GM21576 (cell line): ENCODE measurements at regions not wholly inside any gene's neighbourhood (a gene's known extent, or its start where the extent isn't known, plus 50 kb on each side); places are given as distances from the start of the nearest gene placed in this dataset.

Source experiments
- ATAC-seq: cut with Tn5 transposase; IDR thresholded peaks from one replicate; pipeline ENCODE4 v1.9.1; 2021; ENCODE audit warnings: mild to moderate bottlenecking, moderate library complexity; ENCODE audit not compliant: unreplicated experiment

DNA sequence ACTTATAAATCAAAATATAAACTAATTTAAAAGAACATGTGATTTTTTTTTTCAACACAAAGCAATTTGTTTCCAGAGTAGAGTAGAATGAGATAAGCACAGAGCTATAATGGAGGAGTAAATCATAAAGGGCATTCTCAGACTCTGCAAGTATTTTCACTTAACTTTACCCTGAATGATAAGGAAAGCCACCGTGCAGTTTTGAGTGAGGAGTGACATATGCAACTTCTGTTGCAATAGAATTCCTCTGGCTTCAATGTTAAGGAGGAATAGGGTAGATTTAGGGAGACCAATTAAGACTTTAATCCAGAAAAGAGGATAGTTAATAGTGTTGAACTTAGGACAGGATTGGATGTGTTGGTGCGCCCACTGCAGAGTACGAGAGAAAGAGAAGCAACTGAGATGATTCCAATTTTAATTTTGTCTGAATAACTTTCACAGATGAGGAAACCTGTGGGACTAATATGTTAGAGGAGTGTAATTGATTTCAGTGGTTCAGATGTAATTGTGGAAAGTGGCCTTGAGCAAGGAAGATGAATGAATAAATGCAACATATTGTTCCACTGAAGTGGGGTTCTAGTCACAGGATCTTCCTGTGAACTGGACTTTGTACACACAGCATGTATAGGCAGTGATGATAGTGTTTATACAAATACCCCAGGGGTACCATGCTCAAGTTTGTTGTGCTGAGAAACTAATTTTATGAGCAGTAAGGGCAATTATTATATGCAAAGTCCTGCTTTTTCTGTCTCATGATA, 255.5 kb upstream of the ANO3 start:
- no peak for ATAC-seq

GRCh38 chr11:26078231-26078821, 253.6 kb upstream of the ANO3 start:
- ATAC-seq, result peak; percentile 92

GRCh38 chr11:26084313-26084712, 247.6 kb upstream of the ANO3 start:
- no peak for ATAC-seq

DNA sequence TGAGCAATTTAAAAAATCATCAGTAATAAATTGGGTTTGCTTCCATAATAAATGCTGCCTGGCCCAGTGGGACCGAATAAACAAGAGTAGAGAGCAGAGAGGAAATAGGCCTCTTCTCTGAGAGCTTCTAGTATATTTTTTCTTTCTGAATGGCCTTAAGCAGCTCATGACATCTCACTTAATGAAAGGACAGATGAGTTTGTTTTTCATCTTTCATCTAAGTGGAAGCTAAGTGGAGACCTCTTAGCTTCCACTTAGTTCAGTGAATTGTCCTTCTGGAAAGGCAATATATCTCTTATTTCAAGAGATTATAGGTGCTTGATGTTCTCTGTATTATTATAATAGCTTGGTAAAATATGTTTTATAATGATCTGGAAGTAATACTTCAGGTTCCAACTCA, 245.9 kb upstream of the ANO3 start:
- no peak for ATAC-seq

- ATAC-seq, result peak; percentile 98
Measured at GRCh38 chr11:26087120-26087935, 244.6 kb upstream of the ANO3 start.

GRCh38 chr11:26088391-26088790, 243.5 kb upstream of the ANO3 start:
- no peak for ATAC-seq

DNA sequence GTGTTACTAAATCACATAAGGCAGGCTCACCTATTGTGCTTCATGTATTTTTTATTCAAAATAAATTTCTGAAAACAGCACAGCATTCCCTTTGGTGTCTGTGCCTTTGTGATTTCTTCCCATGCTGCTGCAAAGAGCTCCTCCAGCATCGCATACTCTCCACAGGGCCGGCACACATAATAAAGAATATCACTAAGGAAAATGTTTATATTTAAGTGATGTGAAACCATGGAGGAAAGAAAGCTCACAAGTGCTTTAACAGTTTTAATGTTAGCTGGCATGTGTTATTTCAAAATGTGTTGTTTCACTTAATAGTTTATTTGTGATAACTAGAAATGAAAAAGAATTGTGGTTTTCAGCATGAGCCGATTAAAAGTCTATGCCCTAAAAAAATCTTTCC, 241.3 kb upstream of the ANO3 start:
- no peak for ATAC-seq

- no peak for ATAC-seq
Measured at GRCh38 chr11:26093206-26093605, 238.7 kb upstream of the ANO3 start.

- no peak for ATAC-seq
Measured at GRCh38 chr11:26095340-26095739, 236.6 kb upstream of the ANO3 start.

DNA sequence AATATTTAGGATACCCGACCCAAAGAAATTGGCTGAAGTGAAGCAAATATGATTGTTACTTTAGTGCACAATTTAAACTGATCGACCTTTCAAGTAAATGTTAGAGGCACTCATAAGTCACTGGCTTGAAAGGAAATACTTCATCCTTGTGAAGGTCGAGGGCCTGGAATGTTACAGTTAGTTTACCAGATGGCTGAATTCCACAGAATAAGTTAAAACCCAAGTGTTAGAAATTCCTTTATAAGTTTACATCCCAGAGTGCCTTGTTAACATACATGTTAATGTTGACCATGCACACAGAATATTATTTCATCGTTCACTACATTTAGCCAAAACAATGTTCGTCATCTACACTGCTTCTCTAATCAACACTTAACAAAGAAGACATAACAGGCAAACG, 235.5 kb upstream of the ANO3 start:
- no peak for ATAC-seq

DNA sequence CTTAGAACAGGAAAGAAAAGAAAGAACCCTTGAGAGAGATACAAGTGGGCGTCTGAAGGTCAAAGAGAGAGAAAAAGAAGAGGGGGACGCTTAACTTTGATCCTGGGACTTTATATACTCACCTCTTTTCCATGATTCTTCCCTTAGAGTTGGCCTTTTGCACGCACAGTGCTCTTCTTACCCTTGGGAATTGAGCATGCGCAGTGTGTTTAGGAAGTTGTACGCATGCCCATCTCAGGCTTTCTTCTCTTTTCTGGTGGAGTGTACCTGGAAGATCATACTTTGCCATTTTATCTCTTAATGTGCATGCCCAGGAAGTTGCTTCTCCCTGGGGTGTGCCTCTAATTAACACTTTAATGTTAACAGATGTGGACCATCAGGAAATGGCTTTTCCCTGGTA, 229.6 kb upstream of the ANO3 start:
- no peak for ATAC-seq

- no peak for ATAC-seq
Measured at GRCh38 chr11:26105762-26106423, 226.0 kb upstream of the ANO3 start.

GRCh38 chr11:26106726-26107125, 225.2 kb upstream of the ANO3 start:
- no peak for ATAC-seq

DNA sequence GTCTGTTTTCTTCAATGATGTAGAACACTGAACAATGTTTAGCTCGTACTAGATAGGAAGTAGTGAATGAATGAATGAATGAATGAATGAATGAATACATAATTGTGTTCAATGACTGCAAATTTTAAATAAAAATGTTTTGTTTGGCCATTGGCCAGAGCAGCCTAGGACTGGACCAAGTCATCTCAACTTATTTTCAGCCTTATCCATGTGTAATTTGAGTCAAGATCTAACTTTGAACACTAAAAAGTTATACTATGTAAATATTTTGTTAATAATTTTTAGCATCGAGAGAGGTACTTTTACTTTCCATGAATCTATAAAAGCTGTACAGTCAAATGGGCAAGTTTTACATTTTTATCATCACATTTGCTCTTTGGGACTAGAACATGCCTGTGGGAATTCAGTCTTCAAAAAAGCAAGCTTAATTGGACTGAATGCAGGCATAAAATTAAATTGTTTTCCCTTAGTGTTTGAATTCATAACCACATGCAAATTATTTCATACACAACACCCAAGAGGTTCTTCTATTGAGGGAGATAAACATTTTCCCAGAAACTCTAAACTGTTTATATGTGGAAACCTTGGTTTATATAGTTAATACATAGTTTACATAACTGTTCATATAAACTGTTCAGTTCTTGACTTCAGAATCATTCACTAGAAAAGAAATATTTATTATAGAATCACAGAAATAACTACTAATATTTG, 222.1 kb upstream of the ANO3 start:
- ATAC-seq, result no peak

GRCh38 chr11:26112264-26112663, 219.7 kb upstream of the ANO3 start:
- no peak for ATAC-seq

DNA sequence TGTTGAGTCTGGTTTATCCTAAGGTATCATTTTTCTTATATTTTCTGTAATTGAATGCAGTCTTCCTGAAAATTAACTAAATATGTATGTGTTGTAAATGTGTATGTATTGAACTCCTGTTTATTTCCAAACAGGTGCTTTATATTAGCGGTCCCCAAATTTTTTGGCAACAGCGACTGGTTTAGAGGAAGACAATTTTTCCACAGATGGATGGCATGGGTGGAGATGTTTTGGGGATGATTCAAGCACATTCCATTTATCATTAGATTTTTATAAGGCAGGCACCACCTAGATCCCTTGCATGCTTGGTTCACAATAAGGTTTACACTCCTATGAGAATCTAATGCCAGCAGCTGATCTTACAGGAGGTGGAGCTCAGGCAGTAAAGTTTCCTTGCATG, 210.5 kb upstream of the ANO3 start:
- no peak for ATAC-seq

- no peak for ATAC-seq
Measured at GRCh38 chr11:26126741-26127140, 205.2 kb upstream of the ANO3 start.

GRCh38 chr11:26127336-26127735, 204.6 kb upstream of the ANO3 start:
- ATAC-seq, result no peak

GRCh38 chr11:26131406-26131805, 200.5 kb upstream of the ANO3 start:
- no peak for ATAC-seq

GRCh38 chr11:26134053-26134452, 197.9 kb upstream of the ANO3 start:
- ATAC-seq, result no peak
